SK-MEL-5 (cell line): ENCODE measurements at regions not wholly inside any gene's neighbourhood (a gene's known extent, or its start where the extent isn't known, plus 50 kb on each side); places are given as distances from the start of the nearest gene placed in this dataset.

Source experiments
- DNase-seq: peaks from one replicate; pipeline ENCODE4 v3.0.0-alpha.2; 2016; ENCODE audit warnings: low read depth, low spot score
- in situ Hi-C: cut with HindIII; loops from 2 replicates; pipeline ENCODE4 v1.10.0; 2016; ENCODE audit warnings: low sequenced_read_pairs, high pct_unique_total_duplicates, low pct_unique_long_range_greater_than_20kb

DNA sequence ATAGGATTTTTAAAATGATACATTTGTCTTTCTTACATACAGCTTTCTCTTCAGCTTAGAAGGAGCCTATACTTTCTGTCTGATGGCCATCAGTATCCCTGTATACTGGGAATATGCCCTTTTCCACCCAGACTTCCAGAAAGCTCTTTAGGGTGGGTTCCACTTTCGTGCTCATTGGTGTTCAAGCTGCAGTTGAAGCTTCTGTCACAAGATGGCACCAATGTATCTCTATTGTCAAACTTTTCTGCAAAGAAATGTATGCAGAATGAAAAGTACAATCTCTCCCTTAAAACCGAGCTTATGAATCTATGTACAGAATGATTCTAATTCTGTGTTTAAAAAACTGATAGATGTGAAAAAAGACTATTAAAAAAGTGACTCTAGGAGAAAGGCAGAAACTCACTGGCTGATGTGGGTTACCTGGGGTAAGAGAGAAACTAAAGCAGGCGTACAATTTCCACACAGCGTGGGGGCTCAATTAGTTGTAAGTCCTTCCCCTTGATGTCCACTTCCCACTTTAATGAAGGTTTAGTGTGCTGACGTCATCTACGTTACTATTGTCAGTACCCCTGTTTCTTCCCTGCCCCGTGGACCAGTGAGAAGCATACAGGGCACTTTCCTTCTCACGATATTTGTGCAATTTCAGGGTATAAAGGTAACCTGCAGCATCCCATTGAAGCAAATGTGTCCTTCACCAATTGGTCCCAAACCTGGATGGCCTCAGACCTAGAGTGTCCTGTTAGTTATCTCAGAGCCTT, 57.3 kb upstream of the TCEAL2 start:
- in situ Hi-C loops = no loop called here
- DNase-seq = peak; percentile 49

DNA sequence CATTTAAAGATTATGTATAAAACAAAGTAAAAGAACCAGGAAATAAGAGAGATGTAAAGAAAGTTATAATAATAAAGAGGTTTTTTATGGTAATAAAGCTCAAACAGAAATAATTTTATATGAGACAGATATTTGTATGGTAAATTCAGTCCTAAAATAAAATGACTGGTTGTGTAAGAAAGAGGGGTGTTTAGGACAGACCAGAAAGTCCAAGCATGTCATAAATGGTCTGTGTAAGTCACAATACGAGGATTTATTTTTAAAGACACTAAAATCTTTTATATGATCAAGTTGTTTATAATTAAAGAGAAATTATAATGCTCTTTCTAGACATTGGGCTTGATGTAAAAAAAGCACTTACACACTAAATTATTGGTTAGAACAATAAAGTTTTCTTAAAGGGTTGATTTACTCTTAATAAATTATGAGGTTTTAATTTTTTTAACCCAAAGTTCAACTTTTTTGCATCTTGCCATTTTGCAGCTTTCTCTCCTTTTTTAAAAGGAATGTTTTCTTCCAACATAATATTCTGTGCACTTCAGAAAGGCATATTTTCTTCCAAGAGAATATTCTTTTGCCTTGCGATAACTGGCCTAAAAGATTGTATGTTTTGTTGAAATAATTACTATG, 61.9 kb upstream of the TCEAL2 start:
- in situ Hi-C loops = no loop called here
- DNase-seq = no peak

DNA sequence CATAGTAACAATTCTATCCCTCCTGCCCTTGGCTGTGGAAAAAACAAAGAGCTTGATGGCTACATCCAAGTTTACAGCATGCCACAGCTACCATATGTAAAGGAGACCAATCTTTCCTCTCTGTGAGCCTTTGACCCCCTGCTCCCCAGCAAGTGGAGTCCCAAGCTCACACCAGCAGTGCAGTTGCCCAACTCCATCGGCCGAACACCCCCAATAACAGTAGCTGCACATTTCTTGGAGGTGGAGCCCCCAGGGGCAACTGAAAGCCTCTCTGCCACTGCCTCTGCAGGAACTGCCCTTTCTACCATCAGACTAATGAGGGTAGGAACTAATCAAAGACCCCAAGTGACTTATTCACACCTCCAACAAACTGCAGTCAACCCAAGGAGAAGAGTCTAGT, 81.0 kb upstream of the TCEAL2 start:
- in situ Hi-C loops = no loop called here
- no peak for DNase-seq

DNA sequence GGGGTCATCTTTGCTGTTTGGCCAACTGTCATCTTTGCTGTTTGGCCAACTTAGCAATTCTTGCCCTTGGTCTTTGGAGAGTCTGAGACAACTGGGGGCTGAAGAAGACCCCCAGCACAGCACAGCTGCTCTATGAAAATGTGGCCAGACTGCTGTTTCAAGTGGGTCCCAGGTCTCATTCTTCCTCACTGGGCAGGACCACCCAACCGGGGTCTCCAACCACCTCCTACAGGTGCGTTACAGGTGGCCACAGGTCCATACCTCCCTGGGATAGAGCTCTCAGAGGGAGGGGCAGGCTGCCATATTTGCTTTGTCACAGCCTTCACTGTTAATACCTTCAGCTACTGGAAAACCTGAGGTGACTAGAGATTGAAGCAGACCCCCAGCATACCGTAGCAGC, 82.1 kb upstream of the TCEAL2 start:
- in situ Hi-C loops = no loop called here
- DNase-seq = no peak

DNA sequence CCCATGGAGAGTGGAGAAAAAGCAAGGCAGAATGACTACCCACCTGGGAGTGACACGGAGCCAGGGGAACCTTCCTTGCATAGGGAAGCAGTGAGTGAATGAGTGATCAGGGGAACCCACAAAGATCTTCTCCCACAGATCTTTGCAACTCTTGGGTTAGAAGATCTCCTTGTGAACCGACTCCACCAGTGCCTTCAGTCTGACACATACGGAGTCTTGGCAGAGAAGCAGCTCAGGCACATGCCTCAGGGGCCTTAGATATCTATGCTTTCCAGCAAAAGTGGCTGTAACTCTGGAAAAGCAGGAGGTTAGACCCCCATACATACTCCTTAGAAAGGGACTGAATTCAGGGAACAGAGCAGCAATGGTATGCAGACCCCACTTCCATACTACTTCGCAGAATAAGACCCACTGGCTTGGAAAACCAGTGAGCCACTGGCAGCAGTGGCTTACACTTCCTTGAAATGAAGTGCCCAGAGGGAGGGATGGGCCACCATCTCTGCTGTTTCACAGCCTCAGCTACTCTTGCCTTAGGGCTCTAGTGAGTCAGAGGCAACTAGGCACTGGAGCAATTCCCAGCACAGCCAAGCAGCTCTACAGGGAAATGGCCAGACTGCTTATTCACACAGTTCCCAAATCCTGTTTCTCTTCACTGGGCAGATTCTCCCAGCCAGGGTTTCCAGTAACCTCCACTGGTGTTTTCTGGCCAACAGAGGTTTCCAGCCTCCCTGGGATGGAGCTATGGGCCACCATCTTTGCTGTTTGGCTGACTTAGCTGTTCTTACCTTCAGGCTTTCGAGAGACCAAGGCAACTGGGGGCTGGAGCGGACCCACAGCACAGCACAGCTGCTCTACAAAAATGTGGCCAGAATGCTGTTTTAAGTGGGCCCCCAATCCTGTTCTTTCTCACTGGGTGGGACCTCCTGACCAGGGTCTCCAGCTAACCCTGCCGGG, 82.8 kb upstream of the TCEAL2 start:
- DNase-seq = no peak
- in situ Hi-C loops = no loop called here

DNA sequence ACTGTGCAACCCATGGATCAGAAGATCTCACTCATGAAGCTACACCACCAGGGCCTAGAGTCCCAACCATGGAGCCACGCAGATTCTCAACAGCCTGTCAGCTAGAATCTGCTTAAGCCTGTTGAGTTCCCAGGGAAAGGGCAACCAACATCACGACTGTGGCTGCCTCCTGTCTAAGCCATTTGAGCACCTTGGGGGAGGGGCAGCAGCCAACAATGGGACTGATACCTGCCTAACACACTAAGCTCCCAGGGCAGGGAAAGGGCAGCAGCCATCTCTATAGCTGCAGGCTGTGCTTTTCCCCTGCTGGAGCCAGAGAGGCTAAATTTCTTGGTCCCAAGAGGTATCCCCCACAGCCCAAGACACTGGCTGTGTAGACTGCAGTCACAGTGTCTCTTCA, 96.5 kb upstream of the TCEAL2 start:
- in situ Hi-C loops = no loop called here
- no peak for DNase-seq

DNA sequence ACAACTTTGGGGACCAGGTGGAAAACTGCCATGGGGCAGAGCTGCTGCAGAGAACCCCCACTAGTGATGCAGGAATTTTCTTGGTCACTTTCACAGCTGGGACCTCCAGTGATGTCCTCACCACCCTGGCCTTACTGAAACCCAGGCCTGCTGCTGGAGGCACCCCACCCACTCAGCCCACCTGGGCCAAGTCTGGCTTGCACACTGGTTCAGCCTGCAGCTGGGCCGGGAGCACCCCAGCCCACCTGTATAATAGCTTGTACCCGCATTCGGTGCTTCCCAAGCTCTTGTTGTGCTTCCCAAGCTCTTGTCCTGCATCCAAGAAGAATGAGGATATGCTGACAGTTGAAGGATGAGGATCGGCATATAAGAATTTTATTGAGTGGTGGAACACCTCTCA, 86.4 kb upstream of the ZMAT1 start:
- in situ Hi-C loops = no loop called here
- DNase-seq = no peak

DNA sequence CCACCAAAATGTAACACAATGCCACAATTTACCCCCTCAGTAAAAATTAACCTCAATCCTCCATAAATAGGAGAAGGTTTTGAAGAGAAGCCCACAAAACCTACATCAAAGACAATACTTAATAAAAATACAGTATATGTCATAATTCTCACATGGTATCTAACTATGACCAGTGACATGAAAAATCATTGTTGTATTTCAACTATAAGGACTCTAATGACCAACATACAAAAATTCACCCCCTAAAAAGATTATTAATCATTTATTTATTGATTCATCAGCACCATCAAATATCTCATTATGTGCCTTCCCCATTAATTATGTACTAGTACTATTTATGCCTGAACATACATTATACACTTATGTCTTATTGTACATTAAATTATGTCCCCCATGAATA, 77.1 kb upstream of the ZMAT1 start:
- in situ Hi-C loops = no loop called here
- no peak for DNase-seq

DNA sequence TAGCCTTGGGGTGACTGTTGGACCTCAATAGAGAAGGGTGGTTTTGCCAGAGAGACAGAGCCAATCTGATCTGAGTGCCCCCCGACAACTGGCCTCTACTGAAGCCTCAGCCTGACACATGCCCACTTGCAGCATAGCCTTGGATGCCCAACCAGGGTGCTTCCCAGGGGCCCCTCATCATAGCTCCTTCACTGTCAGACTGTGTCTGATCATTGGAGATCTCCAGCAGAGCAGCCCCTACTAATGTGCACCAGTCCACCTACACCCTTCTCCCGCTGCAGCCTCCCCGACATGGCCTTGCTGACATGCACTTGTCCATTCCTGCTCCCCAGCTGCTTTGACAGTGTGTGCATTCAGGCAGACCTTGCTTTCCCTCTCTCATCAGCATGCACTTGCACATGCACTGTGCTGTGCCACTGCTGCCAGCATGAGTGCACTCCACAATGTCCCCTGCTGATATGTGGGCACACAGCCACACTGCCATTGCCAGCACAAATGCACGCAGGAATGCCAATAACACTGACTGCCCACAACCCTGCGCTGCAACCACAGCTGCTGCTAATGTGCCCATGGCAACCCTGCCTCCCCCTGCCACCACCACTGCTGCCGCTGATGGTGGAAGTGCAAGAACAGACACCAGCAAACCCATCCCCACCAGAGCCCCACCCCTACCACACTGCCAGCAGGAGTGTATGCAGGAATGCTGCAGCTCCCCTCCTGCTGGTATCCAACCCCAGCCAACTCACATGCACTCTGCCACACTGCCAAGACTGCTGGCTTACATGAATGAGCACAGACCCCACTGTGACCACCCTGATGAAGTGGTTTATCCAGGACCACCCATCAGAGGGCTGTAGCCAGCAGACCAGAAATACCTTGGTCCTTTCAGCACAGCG, 68.1 kb upstream of the ZMAT1 start:
- no peak for DNase-seq
- in situ Hi-C loops = no loop called here

DNA sequence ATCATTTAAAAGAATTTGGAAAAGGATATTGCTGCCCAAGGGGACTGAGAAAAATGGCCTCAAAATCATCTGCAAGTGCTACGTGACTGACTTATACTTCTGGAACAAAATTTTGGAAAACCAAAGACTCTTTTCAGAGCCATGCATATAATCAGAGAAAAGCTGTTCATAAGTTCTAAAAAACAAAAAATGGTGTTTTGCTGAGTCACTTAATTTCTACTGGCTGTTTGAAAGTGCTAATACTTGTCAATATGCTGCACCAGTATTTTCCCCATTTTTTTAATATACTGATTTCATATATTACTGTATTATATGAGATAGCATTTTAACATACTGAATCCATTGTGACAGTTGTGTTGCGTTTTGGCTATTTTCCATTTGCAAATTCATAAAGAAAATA, 61.5 kb upstream of the ZMAT1 start:
- DNase-seq = no peak
- in situ Hi-C loops = no loop called here

DNA sequence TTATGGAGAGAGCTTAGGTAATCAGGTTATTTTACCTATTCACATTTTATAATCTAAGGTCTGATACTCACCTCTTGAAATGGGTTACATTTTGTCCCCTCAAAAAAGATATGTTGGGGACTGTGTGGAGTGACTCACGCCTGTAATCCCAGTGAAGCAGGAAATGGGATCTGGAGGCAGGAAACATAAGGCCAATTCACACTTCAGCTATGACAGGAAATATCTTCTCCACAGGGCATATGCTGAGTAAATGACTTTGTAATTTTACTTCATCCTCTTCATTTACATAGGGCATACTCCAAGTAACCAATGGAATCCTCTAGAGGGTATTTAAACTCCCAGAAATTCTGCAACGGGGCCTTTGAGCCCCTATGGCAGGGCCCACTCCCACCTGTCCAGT, 54.8 kb upstream of the ZMAT1 start:
- no peak for DNase-seq
- in situ Hi-C loops = no loop called here
